ENCODE measurements at regions not wholly inside any gene's neighbourhood (a gene's known extent, or its start where the extent isn't known, plus 50 kb on each side); places are given as distances from the start of the nearest gene placed in this dataset.

- no TSS peak for BruUV-seq (replicated peaks)
- Histone ChIP-seq H3K4me3 (replicated peaks in 1 of 3; ENCODE audit: insufficient read depth in 1 of 3, low read depth in 1 of 3, low read length in 3 of 3) (no peak overlapping the region), H2AFZ (ENCODE audit: low read depth, low read length) (no peak overlapping the region), H3K4me1 (ENCODE audit: control insufficient read depth, extremely low read depth, insufficient read depth, low read length) (no peaks in the 10 kb centered on the region), H4K20me1 (replicated peaks; ENCODE audit: control insufficient read depth, extremely low read depth, insufficient read depth, low read length) (no peaks in the 10 kb centered on the region), H3K79me2 (ENCODE audit: control insufficient read depth, insufficient read depth, low read length) (no peaks in the 10 kb centered on the region), H3K27me3 (ENCODE audit: control insufficient read depth in 2 of 2, insufficient read depth in 2 of 2, low read length in 2 of 2) (no peaks in the 10 kb centered on the region), H3K9ac (replicated peaks; ENCODE audit: extremely low read depth, insufficient read depth, low read length) (no peak overlapping the region), H3K36me3 (ENCODE audit: control insufficient read depth in 2 of 2, extremely low read depth in 1 of 2, insufficient read depth in 2 of 2, low read length in 2 of 2) (no peaks in the 10 kb centered on the region), H3K27ac (ENCODE audit: insufficient read depth, low read depth, low read length) (no peak overlapping the region), H3K9me3 (replicated peaks; ENCODE audit: control insufficient read depth, insufficient read depth, low read length) (no peaks in the 10 kb centered on the region), H3K4me2 (ENCODE audit: insufficient read depth, low read length) (no peak overlapping the region), H3K9me1 (replicated peaks; ENCODE audit: control insufficient read depth, extremely low read depth, insufficient read depth, low read length) (no peaks in the 10 kb centered on the region)
- ChIA-PET CTCF (no interaction called here), POLR2A (no interaction called here)
- DNase-seq (ENCODE audit: low read depth, low spot score) (no peak), FAIRE-seq (no peak)
- TF ChIP-seq MAX (IDR thresholded peaks at IDR 0.05; ENCODE audit: insufficient read depth, insufficient read length) (no peak), POLR2AphosphoS5 (IDR thresholded peaks at IDR 0.05; ENCODE audit: insufficient read depth, low read depth, low read length) (no peak), MYC (IDR thresholded peaks at IDR 0.05; ENCODE audit: low read depth, low read length) (no peak), JUN (IDR thresholded peaks at IDR 0.05; ENCODE audit: borderline replicate concordance, insufficient read depth, insufficient read length, low read depth) (no peak), POLR2A (IDR thresholded peaks at IDR 0.05; ENCODE audit: low read depth, low read length) (no peak), FOS (IDR thresholded peaks at IDR 0.05; ENCODE audit: borderline replicate concordance, insufficient read depth, low read length) (no peak), EZH2 (IDR thresholded peaks at IDR 0.05; ENCODE audit: borderline replicate concordance, low read depth, low read length, severe bottlenecking) (no peak), GATA2 (IDR thresholded peaks at IDR 0.05; ENCODE audit: insufficient read depth, insufficient read length, low read depth, low read length) (no peak), CTCF (IDR thresholded peaks at IDR 0.05; ENCODE audit: extremely low read depth in 1 of 2, insufficient read depth in 1 of 2, low read depth in 1 of 2, low read length in 2 of 2) (no peak)
- dilution Hi-C loops (cut with MboI; ENCODE audit: extremely low pct_ligation_motif_present, low sequenced_read_pairs) (no loop called here), intact Hi-C loops (cut with micrococcal nuclease) (no loop called here)
These were observed 102.1 kb upstream of the FHIT start for GRCh38 chr3:61353382-61353781.

Data from endothelial cell of umbilical vein (primary cell).